ENCODE measurements at regions not wholly inside any gene's neighbourhood (a gene's known extent, or its start where the extent isn't known, plus 50 kb on each side); places are given as distances from the start of the nearest gene placed in this dataset.

GRCh38 chr5:120039111-120039510 lies 409.8 kb downstream of the FAM170A start:
- TF ChIP-seq CTCF (IDR thresholded peaks at IDR 0.05) (no peak), POLR2A (IDR thresholded peaks at IDR 0.05) (no peak)
